Hindlimb muscle (tissue), 1 donor: ENCODE measurements at regions not wholly inside any gene's neighbourhood (a gene's known extent, or its start where the extent isn't known, plus 50 kb on each side); places are given as distances from the start of the nearest gene placed in this dataset.
A peak's percentile ranks its signal among the peaks of the same experiment; 100 is the strongest.
"Not testable (repeated sequence)": the region's sequence is repeated elsewhere in the genome, so short reads cannot be mapped to it uniquely, and the experiment has no call there.

Experiments used
- DNase-seq: peaks from one replicate; pipeline ENCODE4 v3.0.0-alpha.2; 2013

DNA sequence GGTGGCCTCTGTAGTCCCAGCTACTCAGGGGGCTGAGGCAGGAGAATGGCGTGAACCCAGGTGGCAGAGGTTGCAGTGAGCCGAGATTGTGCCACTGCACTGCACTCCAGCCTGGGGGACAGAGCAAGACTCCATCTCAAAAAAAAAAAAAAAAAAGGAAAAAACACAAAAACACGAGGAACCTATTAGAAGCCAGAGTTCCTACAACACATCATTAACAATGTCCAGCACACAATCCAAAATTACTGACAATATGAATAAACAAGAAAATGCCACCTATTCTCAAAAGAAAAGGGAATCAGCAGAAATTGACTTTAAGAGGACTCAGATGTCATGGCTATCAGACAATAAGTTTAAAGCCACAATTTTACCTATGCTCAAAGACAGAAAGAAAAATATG is 57.3 kb upstream of the HS3ST3A1 start:
- not testable (repeated sequence) for DNase-seq

DNA sequence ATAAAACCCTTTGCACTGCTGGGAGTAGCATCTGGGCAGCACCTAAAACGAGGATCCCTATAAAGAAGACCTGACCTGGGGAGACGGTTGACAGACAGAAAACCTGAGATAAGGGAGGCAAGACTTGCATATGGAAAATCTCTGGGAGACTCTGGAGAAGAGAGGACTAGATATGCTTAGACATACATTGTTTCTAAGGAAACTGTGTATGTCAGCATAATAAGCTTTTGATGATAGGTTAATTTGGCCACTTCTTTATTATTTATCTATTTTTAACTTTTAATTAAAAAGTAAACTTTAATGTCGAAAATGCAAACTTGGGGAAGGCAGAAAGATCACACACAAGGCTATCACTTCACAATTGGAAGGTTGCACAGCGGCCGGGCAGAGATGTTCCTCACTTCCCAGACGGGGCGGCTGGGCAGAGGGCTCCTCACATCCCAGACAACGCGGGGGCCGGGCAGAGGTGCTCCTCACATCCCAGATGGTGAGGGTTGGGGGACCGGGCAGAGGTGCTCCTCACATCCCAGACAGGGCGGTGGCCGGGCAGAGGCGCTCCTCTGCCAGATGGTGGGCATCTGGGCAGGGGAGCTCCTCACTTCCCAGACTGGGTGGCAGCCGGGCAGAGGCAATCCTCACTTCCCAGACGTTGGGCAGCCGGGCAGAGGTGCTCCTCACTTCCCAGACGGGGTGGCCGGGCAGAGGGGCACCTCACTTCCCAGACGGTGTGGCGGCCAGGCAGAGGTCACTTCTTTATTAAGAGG is 64.3 kb upstream of the HS3ST3A1 start:
- no peak for DNase-seq

DNA sequence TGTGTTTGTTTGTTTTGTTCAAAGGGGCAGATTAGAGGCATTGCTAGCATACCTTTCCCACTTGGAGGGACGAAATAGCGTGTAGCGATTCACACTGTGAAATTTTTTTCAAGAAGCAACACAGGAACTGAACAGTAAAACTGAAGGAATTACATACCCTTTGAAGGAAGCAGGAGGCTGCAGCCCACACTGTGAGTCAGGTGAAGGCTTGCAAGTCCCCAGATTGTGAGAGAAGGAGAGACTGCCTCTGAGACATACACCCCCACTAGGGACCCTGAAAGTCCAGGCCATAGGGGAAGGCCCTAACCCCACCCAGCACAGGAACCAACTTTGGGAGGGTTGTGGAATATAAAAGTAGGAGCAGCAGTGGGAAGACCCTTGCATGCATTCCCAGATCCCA is 69.6 kb upstream of the HS3ST3A1 start:
- DNase-seq: no peak

DNA sequence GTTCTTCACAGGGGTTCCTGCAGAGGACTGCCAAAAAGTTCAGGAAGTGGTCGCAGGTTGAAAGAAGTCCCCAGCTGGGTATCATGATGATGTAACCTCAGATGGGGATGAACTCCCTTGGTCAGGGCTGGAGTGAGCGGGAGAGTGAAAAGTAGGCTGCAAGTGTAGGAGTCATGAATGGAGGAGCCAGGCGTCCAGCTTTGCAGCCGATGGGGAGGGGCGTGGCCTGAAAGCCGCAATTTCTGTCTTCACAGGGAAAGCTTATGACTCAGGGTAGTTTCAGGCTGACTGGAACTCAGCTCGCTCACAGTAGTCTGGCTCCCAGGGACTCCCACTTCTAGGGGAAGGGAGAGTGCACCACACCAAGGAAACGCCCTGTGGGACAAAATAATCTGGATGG is 70.0 kb upstream of the HS3ST3A1 start:
- DNase-seq: no peak

DNA sequence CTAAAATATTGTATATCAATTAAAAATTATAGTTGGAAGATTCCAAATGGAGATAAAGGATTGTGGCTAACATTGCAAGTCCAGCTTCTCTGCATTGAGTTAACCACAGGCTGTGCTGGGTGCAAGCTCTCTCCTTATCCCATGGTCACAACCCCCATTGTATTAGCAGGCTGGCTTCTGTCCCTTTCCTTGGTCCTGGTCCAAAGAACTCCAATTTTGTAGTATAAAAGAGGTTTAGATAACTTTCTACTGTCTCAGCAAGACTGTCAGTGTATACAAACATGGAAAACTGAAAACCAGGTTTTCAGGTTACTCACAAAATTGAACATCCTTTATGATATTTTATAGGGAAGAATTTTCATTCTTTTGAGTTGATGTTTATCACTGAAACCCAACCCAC is 76.6 kb upstream of the HS3ST3A1 start:
- no peak for DNase-seq

DNA sequence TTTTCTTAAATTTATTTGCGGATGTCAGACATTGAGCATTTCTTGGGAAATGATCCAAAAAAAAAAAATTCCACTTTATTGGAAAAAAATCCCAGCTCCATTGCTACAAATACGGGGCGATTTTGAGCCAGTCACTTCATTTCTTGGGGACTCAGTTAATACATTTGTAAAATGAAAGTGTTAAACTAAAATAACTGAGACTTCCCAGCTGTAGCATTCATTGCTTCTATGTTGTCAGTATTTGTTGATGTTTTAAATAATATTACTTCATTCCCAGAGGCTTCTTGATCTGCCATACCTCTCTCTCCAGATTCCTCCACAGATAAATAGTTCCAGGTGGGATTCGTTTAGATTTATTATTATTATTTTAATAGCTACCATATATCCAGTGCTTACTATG is 77.1 kb upstream of the HS3ST3A1 start:
- DNase-seq: no peak

DNA sequence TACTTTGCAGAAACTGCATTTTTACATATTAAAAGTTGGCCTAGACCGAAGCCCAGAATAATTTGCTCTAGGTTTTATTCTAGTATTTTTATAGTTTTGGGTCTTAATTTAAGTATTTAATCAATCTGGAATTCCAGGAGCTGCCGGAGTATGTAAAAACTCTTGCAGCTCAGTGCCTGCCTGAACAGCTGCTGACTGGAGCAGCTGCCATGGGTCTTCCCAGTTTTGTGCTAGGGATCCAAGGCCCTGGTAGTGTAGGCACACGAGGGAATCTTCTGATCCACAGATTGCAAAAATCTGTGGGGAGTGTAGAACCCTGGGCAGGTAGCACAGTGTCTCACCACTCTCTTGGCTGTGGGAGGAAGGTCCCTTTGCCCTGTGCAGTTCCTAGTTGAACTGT is 87.0 kb upstream of the HS3ST3A1 start:
- DNase-seq: no peak

DNA sequence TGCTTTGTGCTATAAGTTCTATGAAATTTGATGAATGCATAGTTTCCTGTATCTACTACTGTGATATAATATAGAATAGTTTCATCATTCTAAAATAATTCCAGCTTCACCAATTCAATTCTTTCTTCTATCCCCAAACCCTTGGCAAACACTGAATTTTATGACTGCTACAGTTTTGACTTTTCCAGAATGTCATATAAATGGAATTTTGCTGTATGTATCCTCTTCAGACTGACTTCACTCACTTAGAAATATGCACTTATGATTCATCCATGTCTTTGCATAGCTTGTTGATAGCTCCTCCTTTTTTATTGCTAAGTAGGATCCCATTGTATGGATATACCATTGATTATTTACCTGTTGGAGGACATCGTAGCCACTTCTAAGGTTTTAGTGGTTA is 89.1 kb upstream of the HS3ST3A1 start:
- DNase-seq: no peak

DNA sequence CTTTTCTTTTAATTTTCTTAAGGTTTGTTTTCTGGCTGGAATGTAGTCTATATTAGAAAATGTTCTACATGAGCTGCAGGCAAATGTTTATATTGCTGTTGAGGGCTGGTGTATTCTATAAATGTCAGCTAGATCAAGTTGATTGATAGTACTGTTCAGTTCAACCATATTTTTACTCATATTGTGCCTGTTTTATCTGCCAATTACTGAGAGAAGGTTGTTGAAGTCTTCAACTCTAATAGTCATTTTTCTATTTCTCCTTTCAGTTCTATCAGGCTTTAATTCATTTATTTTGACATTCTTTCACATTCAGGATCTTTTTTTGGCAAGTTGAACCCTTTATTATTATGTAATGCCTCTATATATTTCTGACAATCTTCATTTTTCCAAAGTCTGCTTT is 93.2 kb upstream of the HS3ST3A1 start:
- no peak for DNase-seq

DNA sequence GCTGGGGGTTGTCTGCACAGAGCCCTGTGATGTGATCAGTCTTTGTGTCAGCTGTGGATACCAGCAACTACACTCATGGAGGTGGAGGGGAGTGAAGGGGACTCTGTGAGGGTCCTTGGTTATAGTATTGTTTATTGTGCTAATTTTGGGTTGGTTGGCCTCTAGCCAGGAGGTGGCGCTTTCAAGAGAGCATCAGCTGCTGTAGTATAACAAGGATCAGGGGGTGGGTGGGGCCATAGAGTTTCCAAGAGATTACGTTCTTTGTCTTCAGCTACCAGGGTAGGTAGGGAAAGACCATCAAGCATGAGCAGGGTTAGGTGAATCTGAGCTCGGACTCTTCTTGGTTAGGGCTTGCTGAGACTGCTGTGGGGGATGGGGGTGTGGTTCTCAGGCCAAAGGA is 97.1 kb upstream of the HS3ST3A1 start:
- no peak for DNase-seq

DNA sequence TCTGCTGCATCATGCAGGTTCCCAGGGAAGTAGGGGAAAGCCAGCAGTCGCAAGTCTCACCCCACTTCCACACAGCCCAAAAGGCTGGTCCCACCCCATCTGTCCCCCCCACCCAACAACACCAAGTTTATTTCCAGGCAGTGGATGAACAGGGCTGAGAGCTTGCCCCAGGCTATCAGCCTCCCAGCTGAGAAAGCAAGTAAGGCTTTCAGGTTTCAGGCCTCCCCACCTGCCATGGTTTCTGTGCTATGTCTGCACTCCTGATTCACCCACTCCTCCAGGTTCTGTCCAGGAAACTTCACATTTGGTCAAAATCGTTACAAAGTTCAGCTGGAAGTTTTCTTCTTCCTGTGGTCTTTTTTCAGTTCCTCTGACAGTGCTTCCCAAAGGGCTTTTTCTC is 97.5 kb upstream of the HS3ST3A1 start:
- DNase-seq: no peak

DNA sequence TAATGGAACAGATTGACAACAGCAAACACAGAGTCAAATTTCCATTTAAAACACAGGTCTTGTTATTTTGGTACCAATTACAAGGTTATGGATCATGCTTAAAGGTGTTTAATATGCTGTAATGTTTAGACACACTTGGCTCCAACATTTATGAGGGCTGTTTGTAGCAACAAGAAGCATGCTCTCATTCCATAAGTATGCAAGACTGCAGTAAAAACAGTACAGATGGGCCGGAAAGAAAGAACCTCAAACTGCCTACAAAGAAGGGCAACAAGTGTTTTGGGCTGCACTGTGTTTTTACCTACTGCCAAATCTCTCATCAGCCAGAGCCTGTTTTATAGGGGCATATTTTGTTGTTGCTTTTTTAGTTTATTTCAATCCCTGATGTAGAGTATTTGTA is 100.5 kb upstream of the HS3ST3A1 start:
- DNase-seq: no peak

DNA sequence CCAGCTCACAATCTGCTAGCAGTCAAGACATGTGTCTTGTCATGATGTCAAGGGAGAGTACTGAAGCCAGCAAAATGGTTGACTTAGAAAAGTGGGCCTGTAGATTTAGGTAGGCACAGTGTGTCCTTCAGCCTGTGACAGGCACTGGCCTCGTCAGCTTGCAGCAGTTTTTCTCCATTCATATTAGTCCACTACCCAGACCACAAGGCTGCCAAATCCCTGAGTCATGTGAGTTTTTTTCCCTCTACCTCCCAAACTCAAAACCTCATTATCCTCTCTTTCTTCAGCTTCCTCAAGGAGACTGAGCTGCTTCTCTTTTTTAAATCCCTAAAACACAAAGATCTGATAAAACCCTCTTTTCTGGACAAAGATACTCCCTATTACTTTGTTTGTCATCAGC is 102.6 kb upstream of the HS3ST3A1 start:
- DNase-seq: no peak

DNA sequence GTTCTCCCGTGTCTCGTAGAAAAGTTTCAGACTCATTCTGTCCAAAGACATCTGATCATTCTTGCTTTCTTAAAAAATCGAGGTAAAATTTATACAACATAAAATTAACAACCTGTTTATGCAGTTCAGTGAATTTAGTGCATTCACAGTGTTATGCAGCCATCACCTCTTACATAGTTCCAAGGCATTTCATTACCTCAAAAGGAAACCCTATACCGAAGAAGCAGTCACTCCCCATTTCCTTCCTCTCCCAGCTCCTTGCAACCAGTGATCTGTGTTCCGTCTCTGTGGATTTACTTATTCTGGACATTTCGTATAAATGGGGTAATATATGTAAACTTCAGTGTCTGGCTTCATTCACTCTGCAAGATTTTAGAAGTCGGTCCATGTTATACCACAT is 103.5 kb upstream of the HS3ST3A1 start:
- no peak for DNase-seq

DNA sequence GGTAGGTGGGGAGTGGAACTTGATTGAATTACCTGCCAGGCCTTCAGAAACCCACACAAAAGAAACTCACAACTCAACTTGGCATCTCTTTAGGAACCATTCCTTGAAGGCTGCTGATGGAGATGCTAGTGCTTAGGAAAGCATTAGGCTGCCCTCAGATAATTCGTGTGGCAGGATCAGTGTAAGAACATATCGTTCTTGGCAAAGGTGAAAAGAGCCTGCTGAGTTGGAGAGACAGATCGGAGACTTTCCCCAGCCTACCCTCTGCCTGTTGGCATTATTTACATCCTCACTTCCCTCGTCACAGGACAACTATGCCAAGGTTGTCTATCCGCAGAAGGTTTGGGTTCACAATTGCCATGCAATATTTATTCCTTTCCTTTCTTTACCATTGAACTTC is 120.0 kb upstream of the HS3ST3A1 start:
- DNase-seq: no peak

DNA sequence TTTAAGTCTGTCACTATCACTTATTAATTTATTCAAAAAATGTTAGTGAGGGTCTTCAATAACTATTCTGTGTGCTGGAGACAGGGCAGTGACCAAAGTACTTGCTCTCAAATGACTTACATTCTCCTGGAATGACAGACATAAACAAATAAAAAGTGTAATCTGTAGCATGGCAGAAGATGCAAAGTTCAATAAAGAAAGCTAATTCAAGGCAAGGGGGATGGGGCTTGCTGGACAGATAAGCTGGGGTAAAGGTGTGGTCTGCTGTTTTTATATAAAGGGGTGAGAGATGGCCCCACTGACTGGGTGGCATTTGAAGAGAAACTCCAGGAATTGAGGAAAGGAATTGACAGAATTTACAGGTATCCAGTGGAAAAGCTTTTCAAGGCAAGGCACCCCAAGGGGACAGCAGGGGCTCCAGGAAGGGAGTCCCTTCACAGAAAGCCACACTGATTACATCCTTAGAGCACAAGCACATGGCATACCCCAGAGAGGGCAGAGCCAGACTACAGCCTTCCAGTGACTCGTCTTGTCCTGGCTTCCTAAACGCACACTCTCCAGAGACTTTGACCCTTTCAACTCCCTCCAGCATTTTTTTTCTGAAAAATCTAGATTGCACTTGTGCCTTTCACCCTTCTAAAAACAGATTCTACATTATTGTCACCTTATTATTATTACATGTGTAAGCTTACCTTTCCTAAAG is 123.7 kb upstream of the HS3ST3A1 start:
- DNase-seq: no peak

DNA sequence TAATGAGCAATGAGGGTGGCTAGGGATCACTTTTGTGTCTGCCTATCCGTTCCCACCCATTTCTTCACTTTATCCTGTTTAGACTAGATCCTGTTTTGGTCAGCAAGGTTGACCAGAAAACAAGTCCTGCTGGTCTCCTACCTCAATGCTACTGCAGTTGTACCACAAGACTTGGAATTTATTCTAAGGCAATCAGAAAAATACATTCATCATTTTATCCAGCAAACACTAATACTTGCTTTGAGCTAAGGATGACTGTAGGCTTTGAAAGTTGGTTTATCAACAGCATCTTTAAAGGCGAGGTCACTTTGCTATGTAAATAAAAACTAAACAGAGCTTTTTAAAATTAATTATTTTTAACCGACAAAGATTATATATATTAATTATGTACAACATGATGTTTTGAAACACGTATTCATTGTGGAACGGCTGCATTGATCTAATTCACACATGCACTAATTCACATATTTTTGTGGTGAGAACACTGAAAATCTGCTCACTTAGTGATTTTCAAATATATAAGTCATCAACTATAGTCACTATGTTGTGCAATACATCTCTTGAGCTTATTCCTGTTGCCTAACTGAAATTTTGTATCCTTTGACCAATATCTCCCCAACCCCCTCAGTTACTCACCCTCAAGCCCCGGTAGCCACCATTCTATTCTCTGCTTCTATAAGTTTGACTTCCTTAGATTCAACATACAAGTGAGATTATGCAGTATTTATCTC is 125.9 kb upstream of the HS3ST3A1 start:
- DNase-seq: no peak

DNA sequence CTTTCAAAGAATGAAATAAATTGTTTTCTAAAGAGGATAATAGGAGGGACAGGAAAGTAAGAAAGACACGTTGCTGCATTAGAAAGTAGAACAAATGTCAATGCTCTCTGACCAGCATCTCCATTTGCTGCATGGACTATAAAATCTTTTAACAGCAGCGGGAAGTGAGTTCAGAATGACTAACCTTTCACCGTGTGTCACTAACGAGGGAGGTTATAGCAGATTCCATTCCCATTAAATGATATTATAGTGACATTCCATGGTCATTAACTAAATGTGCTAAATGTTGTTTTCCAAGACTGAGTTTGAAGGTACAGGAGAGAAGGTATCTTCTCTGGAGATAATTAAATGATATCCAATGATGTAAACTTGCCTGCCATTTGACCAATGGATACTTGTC is 127.1 kb upstream of the HS3ST3A1 start:
- no peak for DNase-seq

DNA sequence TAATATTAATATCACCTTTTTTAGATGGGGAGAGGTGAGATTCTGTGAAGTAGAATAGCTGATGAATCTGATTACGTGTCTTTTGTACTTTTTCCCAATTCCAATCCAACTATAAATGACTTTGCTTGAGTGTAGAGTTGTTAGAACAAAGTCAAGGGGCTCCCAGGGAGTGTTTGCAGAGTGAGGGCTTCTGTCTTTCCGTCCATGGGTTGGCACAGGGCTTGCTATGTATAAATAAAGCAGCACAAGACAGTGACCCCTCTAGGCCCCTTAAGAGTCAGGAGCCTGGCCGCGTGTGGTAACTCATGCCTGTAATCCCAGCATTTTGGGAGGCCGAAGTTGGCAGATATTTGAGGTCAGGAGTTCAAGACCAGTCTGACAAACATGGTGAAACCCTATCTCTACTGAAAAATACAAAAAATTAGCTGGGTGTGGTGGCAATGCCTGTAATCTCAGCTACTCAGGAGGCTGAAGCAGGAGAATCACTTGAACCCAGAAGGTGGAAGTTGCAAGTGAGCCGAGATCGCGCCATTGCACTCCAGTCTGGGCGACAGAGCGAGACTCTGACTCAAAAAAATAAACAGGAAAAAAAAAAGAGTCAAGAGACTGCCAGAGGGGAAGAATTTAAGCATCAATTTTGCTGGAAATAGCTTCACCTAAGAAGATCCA is 127.9 kb upstream of the HS3ST3A1 start:
- no peak for DNase-seq

DNA sequence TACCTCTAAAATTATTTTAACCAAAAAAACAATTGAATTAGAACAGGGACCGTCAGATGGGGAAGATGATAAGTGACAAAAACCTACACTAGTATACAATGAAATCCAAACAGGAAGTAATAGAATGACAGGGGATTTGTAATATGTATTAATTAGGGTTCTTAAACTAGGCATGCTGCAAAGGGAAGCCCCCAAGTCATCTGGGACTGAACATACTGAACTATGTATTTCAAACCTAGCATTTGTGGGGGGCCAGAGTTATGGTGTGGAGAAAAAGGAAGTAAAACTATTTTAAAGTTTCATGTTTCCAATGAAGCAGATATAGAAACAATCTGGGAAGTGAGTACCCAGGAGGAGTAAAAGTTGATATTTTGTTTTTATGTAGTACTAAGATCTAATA is 133.2 kb upstream of the HS3ST3A1 start:
- DNase-seq: no peak

DNA sequence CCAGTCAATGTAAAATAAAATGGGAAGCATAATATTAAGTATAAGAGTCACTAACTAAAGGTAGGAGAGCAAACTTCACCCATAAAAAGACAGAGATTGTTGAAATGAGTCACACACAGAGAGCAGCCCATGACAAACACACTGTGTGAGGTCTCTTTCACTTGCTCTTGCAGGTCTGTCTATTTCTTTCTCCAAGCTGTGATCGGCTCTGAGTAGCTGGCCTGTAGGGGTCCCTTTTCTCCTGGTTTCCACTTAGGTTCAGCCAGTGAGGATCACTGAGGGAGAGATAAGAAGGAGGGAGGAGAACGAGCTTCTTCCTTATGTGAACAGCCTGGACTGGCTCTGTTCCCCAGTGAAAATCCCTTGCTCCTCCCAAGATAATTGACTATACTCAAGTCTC is 133.7 kb upstream of the HS3ST3A1 start:
- peak; percentile 1 for DNase-seq

DNA sequence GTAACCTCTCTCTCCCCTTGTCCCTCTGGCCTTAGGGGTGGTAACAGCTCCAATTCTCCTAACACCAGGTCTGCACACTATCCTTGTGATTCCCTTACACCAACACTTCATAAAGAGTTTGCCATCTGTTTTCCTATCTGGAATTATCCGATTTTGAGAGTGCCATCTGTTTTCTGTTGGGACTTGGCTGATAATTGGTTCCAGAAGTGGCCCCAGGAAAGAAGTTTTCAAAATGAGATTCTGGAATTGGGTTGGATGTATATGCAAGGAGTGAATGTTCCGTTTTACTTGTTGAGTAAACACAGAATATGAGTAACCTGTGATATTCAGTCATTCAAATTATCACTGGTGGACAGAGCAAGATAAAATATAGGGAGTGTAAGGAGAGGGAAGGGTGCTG is 134.1 kb upstream of the HS3ST3A1 start:
- no peak for DNase-seq

DNA sequence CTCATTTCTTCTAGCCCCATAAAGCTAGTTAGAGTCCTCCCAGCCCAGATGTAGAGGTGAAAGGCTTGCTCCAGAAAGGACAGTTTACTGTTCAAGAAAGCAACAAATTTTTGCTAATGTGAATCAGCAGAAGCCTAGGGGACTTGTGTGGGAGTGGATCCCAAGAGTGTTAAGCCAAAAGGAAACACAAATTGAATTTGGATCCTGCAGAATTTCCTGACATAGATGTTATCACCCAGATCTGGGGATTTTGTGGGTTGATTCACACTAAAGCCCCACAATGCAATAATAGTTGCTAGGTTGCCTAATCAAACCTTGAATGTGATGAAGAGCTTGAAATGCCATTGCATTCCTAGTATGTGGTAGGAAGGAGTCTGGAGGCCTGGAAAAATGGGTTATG is 135.2 kb upstream of the HS3ST3A1 start:
- DNase-seq: no peak
